ENCODE measurements at regions not wholly inside any gene's neighbourhood (a gene's known extent, or its start where the extent isn't known, plus 50 kb on each side); places are given as distances from the start of the nearest gene placed in this dataset.

DNA sequence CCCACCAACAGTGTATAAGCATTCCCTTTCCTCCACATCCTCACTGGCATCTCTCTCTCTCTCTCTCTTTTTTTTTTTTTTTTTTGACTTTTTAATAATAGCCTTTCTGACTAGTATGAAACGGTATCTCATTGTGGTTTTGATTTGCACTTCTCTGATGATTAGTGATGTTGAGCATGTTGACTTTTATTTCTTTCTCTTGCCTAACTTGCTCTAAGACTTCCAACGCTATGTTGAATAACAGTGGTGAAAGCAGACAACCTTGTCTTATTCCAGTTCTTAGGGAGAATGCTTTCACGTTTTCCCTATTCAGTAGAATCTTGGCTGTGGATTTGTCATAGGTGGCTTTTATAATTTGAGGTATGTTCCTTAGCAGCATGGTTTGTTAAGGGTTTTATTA lies 249.4 kb upstream of the MDFIC2 start:
- H3K4me3 ChIP-seq (replicated peaks; ENCODE audit: low read depth, low read length) = no peak overlapping the region
- DNase-seq (ENCODE audit: extremely low read depth, insufficient read length) = no peak
- H3K27me3 ChIP-seq (replicated peaks; ENCODE audit: control insufficient read depth, insufficient read depth, low read length) = no peaks in the 10 kb centered on the region
- TF ChIP-seq, protein P1, sequence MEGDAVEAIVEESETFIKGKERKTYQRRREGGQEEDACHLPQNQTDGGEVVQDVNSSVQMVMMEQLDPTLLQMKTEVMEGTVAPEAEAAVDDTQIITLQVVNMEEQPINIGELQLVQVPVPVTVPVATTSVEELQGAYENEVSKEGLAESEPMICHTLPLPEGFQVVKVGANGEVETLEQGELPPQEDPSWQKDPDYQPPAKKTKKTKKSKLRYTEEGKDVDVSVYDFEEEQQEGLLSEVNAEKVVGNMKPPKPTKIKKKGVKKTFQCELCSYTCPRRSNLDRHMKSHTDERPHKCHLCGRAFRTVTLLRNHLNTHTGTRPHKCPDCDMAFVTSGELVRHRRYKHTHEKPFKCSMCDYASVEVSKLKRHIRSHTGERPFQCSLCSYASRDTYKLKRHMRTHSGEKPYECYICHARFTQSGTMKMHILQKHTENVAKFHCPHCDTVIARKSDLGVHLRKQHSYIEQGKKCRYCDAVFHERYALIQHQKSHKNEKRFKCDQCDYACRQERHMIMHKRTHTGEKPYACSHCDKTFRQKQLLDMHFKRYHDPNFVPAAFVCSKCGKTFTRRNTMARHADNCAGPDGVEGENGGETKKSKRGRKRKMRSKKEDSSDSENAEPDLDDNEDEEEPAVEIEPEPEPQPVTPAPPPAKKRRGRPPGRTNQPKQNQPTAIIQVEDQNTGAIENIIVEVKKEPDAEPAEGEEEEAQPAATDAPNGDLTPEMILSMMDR (IDR thresholded peaks at IDR 0.05; ENCODE audit: insufficient read depth, low read length, poor library complexity, severe bottlenecking) = no peak
- no peaks in the 10 kb centered on the region for H3K36me3 ChIP-seq (ENCODE audit: control insufficient read depth, insufficient read depth, low read length)

DNA sequence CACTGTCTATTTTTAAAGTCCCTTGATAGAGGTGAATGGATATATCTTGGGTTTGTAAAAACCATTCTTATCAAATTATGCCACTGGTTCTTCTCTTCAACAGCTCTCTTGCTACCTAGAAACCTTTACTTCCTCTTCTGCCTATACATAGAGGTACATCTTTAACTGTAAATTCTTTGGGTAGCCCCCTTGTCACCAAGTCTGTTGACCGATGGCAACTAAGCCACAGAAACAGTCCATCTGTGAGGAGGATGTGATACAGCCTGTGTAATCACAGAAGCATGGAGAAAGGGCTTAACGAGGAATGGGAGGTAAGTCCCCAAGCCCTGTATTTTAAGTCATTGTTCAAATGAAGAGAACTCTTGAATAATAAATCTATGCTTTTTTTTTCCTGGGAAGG lies 246.5 kb upstream of the MDFIC2 start:
- Histone ChIP-seq H3K36me3 (ENCODE audit: control insufficient read depth, insufficient read depth, low read length) (no peaks in the 10 kb centered on the region), H3K4me3 (replicated peaks; ENCODE audit: low read depth, low read length) (no peak overlapping the region), H3K27me3 (replicated peaks; ENCODE audit: control insufficient read depth, insufficient read depth, low read length) (no peaks in the 10 kb centered on the region)
- TF ChIP-seq, protein P1 (IDR thresholded peaks at IDR 0.05; ENCODE audit: insufficient read depth, low read length, poor library complexity, severe bottlenecking) = no peak
- no peak for DNase-seq (ENCODE audit: extremely low read depth, insufficient read length)

DNA sequence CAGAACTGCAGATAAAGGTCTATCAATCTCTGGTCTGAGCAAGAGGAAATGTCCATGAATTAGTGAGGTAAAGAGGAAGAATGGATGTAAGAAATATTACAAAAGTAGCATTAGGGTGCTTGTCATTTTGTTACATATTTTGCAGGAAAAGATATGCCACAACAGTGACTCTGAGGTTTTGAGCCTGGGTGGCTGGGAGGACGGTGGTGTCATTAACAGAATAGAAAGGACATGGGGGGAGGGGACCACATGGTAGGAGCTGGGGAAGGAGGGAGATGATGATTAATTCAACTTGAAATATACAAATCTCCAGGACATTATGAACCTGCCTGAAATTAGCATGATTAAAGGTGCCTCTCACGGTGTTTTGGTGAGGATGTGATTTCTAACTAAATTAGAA lies 245.5 kb upstream of the MDFIC2 start:
- TF ChIP-seq, protein P1 (IDR thresholded peaks at IDR 0.05; ENCODE audit: insufficient read depth, low read length, poor library complexity, severe bottlenecking) = no peak
- H3K4me3 ChIP-seq (replicated peaks; ENCODE audit: low read depth, low read length) = no peak overlapping the region
- H3K27me3 ChIP-seq (replicated peaks; ENCODE audit: control insufficient read depth, insufficient read depth, low read length) = no peaks in the 10 kb centered on the region
- no peak for DNase-seq (ENCODE audit: extremely low read depth, insufficient read length)
- no peaks in the 10 kb centered on the region for H3K36me3 ChIP-seq (ENCODE audit: control insufficient read depth, insufficient read depth, low read length)

DNA sequence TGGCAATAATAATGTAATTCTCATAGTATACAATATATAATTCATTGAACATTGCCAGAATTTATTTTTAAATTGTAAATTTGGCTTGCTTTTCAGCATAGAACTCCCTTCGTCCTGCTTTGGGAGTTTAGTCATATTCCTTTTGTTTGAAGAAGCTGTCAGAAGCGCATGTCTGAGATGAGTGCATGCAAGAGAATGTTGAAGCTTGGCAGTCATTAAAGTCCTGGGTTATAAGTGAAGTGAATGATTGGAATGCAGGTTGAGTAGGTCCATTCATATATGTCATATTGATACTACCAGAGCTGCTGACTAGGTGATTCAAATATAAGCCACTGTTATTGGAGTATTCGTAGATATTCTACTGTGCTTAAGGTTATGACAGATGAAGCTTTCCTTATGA lies 243.6 kb upstream of the MDFIC2 start:
- Histone ChIP-seq H3K27me3 (replicated peaks; ENCODE audit: control insufficient read depth, insufficient read depth, low read length) (no peaks in the 10 kb centered on the region), H3K36me3 (ENCODE audit: control insufficient read depth, insufficient read depth, low read length) (no peaks in the 10 kb centered on the region), H3K4me3 (replicated peaks; ENCODE audit: low read depth, low read length) (no peak overlapping the region)
- no peak for DNase-seq (ENCODE audit: extremely low read depth, insufficient read length)
- TF ChIP-seq, protein P1 (IDR thresholded peaks at IDR 0.05; ENCODE audit: insufficient read depth, low read length, poor library complexity, severe bottlenecking) = no peak

DNA sequence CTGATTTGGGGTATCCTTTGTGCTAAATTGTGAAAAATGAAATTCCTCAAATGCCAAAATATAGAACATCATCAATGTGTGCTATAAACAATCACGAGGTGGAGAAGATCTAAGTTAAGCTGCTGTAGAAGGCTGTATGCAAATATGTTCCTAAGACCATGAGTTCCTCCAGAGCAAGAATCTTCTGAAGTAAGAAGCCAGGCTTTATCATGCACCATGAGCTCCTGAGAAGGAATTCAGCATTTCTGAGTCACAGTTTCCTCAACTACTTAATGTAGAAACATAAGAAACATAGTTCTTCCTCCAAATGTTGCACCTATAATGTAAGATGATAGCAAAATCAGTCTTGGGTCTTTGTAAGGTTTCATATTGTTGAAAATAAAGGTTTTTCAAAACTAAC lies 241.7 kb upstream of the MDFIC2 start:
- H3K36me3 ChIP-seq (ENCODE audit: control insufficient read depth, insufficient read depth, low read length) = no peaks in the 10 kb centered on the region
- H3K4me3 ChIP-seq (replicated peaks; ENCODE audit: low read depth, low read length) = no peak overlapping the region
- no peaks in the 10 kb centered on the region for H3K27me3 ChIP-seq (replicated peaks; ENCODE audit: control insufficient read depth, insufficient read depth, low read length)
- DNase-seq (ENCODE audit: extremely low read depth, insufficient read length) = no peak
- TF ChIP-seq, protein P1 (IDR thresholded peaks at IDR 0.05; ENCODE audit: insufficient read depth, low read length, poor library complexity, severe bottlenecking) = no peak

DNA sequence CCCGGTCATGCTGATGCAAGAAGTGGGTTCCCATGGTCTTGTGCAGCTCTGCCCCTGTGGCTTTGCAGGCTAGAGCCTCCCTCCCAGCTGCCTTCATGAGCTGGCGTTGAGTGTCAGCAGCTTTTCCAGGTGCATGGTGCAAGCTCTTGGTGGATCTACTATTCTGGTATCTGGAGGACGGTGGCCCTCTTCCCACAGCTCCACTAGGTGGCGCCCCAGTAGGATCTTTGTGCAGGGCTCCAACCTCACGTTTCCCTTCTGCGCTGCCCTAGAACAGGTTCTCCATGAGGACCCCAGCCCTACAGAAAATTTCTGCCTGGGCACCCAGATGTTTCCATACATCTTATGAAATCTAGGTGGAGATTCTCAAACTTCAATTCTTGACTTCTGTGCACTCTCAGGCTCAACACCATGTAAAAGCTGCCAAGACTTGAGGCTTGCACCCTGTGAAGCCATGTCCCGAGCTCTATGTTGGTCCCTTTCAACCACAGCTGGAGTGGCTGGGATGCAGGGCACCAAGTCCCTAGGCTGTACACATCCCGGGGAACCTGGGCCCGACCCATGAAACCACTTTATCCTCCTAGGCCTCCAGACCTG lies 238.4 kb upstream of the MDFIC2 start:
- Histone ChIP-seq H3K27me3 (replicated peaks; ENCODE audit: control insufficient read depth, insufficient read depth, low read length) (no peaks in the 10 kb centered on the region), H3K4me3 (replicated peaks; ENCODE audit: low read depth, low read length) (no peak overlapping the region), H3K36me3 (ENCODE audit: control insufficient read depth, insufficient read depth, low read length) (no peaks in the 10 kb centered on the region)
- peak; percentile 7 for DNase-seq (ENCODE audit: extremely low read depth, insufficient read length)
- TF ChIP-seq, protein P1 (IDR thresholded peaks at IDR 0.05; ENCODE audit: insufficient read depth, low read length, poor library complexity, severe bottlenecking) = peak; percentile 85

Data from GM06990 (cell line).